ENCODE measurements at regions not wholly inside any gene's neighbourhood (a gene's known extent, or its start where the extent isn't known, plus 50 kb on each side); places are given as distances from the start of the nearest gene placed in this dataset.

- H2BK5ac ChIP-seq (ENCODE audit: low read depth, low read length, poor library complexity, severe bottlenecking), result no peak overlapping the region
- no peak overlapping the region; the same call in 1 of the 2 replicates for H3K56ac ChIP-seq (ENCODE audit: extremely low read depth, insufficient read depth, low read length)
- ATAC-seq (ENCODE audit: low read depth), result no peak
- H4K8ac ChIP-seq (ENCODE audit: low read depth in 2 of 2, low read length in 2 of 2), result no peak overlapping the region
- no peak overlapping the region for H3K27ac ChIP-seq (ENCODE audit: insufficient read depth, low read length)
- no peak overlapping the region for H3K14ac ChIP-seq (replicated peaks; ENCODE audit: low read depth, low read length)
- H3K23ac ChIP-seq (ENCODE audit: low read depth, low read length), result no peak overlapping the region
- no peak overlapping the region for H4K91ac ChIP-seq (ENCODE audit: insufficient read depth, low read depth, low read length)
- no peak overlapping the region for H4K5ac ChIP-seq (ENCODE audit: low read depth, low read length)
- no peak overlapping the region for H2BK20ac ChIP-seq (ENCODE audit: low read depth, low read length)
- H4K20me1 ChIP-seq (ENCODE audit: insufficient read depth, low read length), result no peaks in the 10 kb centered on the region
- H3K18ac ChIP-seq (ENCODE audit: low read depth, low read length), result no peak overlapping the region
- no peak overlapping the region for H2AK5ac ChIP-seq (ENCODE audit: low read depth, low read length)
- no peaks in the 10 kb centered on the region for H3K27me3 ChIP-seq (ENCODE audit: control insufficient read depth, insufficient read depth, low read length)
- H3K4me3 ChIP-seq (ENCODE audit: insufficient read depth, low read depth, low read length), result no peak overlapping the region
- no peak overlapping the region for H2AFZ ChIP-seq (replicated peaks; ENCODE audit: low read length, poor library complexity)
- H3K4ac ChIP-seq (ENCODE audit: low read depth, low read length), result no peak overlapping the region
- no peak overlapping the region for H2AK9ac ChIP-seq (replicated peaks; ENCODE audit: low read depth, low read length, poor library complexity)
- intact Hi-C loops (cut with micrococcal nuclease) (no loop called here), in situ Hi-C loops (cut with MboI; ENCODE audit: low sequenced_read_pairs) (no loop called here), dilution Hi-C loops (cut with HindIII; ENCODE audit: low sequenced_read_pairs, unreplicated experiment) (no loop called here)
- H2BK120ac ChIP-seq (ENCODE audit: low read depth, low read length), result no peak overlapping the region
- H3K4me2 ChIP-seq (ENCODE audit: low read depth, low read length), result no peak overlapping the region
- BruUV-seq (replicated peaks), result no TSS peak
- no peaks in the 10 kb centered on the region for H3K9me3 ChIP-seq (ENCODE audit: control insufficient read depth, insufficient read depth, low read length)
- no peak overlapping the region for H2BK15ac ChIP-seq (ENCODE audit: low read depth, low read length)
- ChIA-PET CTCF (no interaction called here), POLR2A (ENCODE audit: unreplicated experiment) (interaction anchor here (0.6 kb wide), 1 partner anchor 35 kb away, joined by 8 read pairs; no protein-coding TSS in a partner anchor)
- no peaks in the 10 kb centered on the region for H3K36me3 ChIP-seq (ENCODE audit: control insufficient read depth, insufficient read depth, low read length)
- H3K79me1 ChIP-seq (ENCODE audit: low read depth in 1 of 2, low read length in 2 of 2), result no peaks in the 10 kb centered on the region
- no peaks in the 10 kb centered on the region for H3K9me1 ChIP-seq (ENCODE audit: insufficient read depth, low read length)
- H3K9ac ChIP-seq (ENCODE audit: low read depth, low read length), result no peak overlapping the region
- no CpG with 5 or more reads among the region's 2 CpGs for WGBS, 2 experiments (ENCODE audit: extremely low coverage in 2 of 2, insufficient read length in 1 of 2)
- peaks cover 4% of the 10 kb centered on the region; the same call in 1 of the 2 replicates for H3K4me1 ChIP-seq (ENCODE audit: control insufficient read depth, insufficient read depth, low read length)
- no peak for DNase-seq
- no peak for TF ChIP-seq CTCF (conservative IDR thresholded peaks at IDR 0.05; ENCODE audit: low read depth, low read length)
- TF ChIP-seq MXI1 (IDR thresholded peaks at IDR 0.05; ENCODE audit: borderline replicate concordance, low read depth, low read length), result no peak
- TF ChIP-seq BHLHE40 (IDR thresholded peaks at IDR 0.05; ENCODE audit: low read depth, low read length), result no peak
- no peak for TF ChIP-seq RAD21 (IDR thresholded peaks at IDR 0.05; ENCODE audit: low read length)
- no peak for TF ChIP-seq SMC3 (IDR thresholded peaks at IDR 0.05; ENCODE audit: low read depth, low read length)
- TF ChIP-seq CEBPB (IDR thresholded peaks at IDR 0.05; ENCODE audit: low read depth, low read length), result no peak
- TF ChIP-seq USF2 (IDR thresholded peaks at IDR 0.05; ENCODE audit: low read depth, low read length), result no peak
- no peak for TF ChIP-seq MAFK (IDR thresholded peaks at IDR 0.05; ENCODE audit: low read depth, low read length)
- no peak for TF ChIP-seq RCOR1 (IDR thresholded peaks at IDR 0.05; ENCODE audit: insufficient replicate concordance, low read length)
- TF ChIP-seq ELK1 (IDR thresholded peaks at IDR 0.05; ENCODE audit: borderline replicate concordance, low read depth, low read length), result no peak
- no peak for TF ChIP-seq NFE2L2 (IDR thresholded peaks at IDR 0.05; ENCODE audit: low read depth, low read length)
- no peak for TF ChIP-seq FOS (IDR thresholded peaks at IDR 0.05; ENCODE audit: low read depth, low read length)
- TF ChIP-seq POLR2A (IDR thresholded peaks at IDR 0.05; ENCODE audit: low read depth, low read length), result no peak
- TF ChIP-seq CHD1 (IDR thresholded peaks at IDR 0.05; ENCODE audit: low read depth, low read length), result no peak
- no peak for TF ChIP-seq RFX5 (IDR thresholded peaks at IDR 0.05; ENCODE audit: low read depth, low read length)
- TF ChIP-seq MAZ (IDR thresholded peaks at IDR 0.05; ENCODE audit: borderline replicate concordance, low read depth, low read length), result no peak
These were observed 89.2 kb upstream of the ITGA4 start for GRCh38 chr2:181367906-181368435.
